Endodermal cell (in vitro differentiated cells): ENCODE measurements at regions not wholly inside any gene's neighbourhood (a gene's known extent, or its start where the extent isn't known, plus 50 kb on each side); places are given as distances from the start of the nearest gene placed in this dataset.
"Not testable (repeated sequence)": the region's sequence is repeated elsewhere in the genome, so short reads cannot be mapped to it uniquely, and the experiment has no call there.

Experiments
- DNase-seq: peaks from one replicate; pipeline ENCODE4 v3.0.0-alpha.2; 2017
- H3K27ac ChIP-seq: 2 replicates; pipeline ENCODE4 v1.5.1; 2013; ENCODE audit warnings: mild to moderate bottlenecking, low read depth, low read length, moderate library complexity
- H3K27me3 ChIP-seq: 2 replicates; pipeline ENCODE4 v1.6.1; 2013; ENCODE audit warnings: mild to moderate bottlenecking, low read length, moderate library complexity; ENCODE audit not compliant: insufficient read depth, control insufficient read depth, poor library complexity, severe bottlenecking
- H3K36me3 ChIP-seq: 2 replicates; pipeline ENCODE4 v1.7.0; 2013; ENCODE audit warnings: mild to moderate bottlenecking, low read length, moderate library complexity; ENCODE audit not compliant: control insufficient read depth, insufficient read depth
- H3K4me1 ChIP-seq: one replicate; pipeline ENCODE4 v1.7.0; 2013; ENCODE audit warnings: low read length; ENCODE audit not compliant: control insufficient read depth, insufficient read depth
- H3K4me3 ChIP-seq: 2 replicates; pipeline ENCODE4 v1.5.1; 2013; ENCODE audit warnings: mild to moderate bottlenecking, low read length, moderate library complexity
- H3K9ac ChIP-seq: 2 replicates; pipeline ENCODE4 v1.6.1; 2013; ENCODE audit warnings: mild to moderate bottlenecking, low read length, moderate library complexity; ENCODE audit not compliant: poor library complexity, severe bottlenecking; ENCODE audit errors: extremely low read depth
- H3K9me3 ChIP-seq: 2 replicates; pipeline ENCODE4 v1.6.1; 2013; ENCODE audit warnings: mild to moderate bottlenecking, low read length, moderate library complexity; ENCODE audit not compliant: control insufficient read depth
- H3K27ac Mint-ChIP-seq: 2 replicates; pipeline ENCODE4 v1.8.0; 2020; ENCODE audit warnings: mixed read lengths
- H3K27me3 Mint-ChIP-seq: 2 replicates; pipeline ENCODE4 v1.8.0; 2021; ENCODE audit warnings: mild to moderate bottlenecking, mixed read lengths; ENCODE audit not compliant: insufficient read depth
- H3K36me3 Mint-ChIP-seq: 2 replicates; pipeline ENCODE4 v1.8.0; 2020; ENCODE audit warnings: low read depth, mixed read lengths
- H3K4me1 Mint-ChIP-seq: 2 replicates; pipeline ENCODE4 v1.8.0; 2020; ENCODE audit warnings: mixed read lengths
- H3K4me3 Mint-ChIP-seq: 2 replicates; pipeline ENCODE4 v1.8.0; 2020; ENCODE audit warnings: mild to moderate bottlenecking, moderate library complexity, mixed read lengths
- H3K9me3 Mint-ChIP-seq: 2 replicates; pipeline ENCODE4 v1.8.0; 2020; ENCODE audit warnings: mild to moderate bottlenecking, mixed read lengths
- CTCF ChIP-seq: fragments of 200-600 bp; sonication (generic); conservative IDR thresholded peaks from 2 replicates; pipeline ENCODE4 v1.5.0; 2021; ENCODE audit warnings: antibody characterized with exemption, mild to moderate bottlenecking
- WGBS, 2 experiments: methylation state at CpG; one replicate each; pipeline versions ENCODE4 v1.1.5 to v1.1.7; 2013; ENCODE audit warnings: missing lambda C conversion rate in 2 of 2, mixed read lengths in 1 of 2; ENCODE audit not compliant: insufficient coverage in 1 of 2, insufficient read length in 1 of 2; 5-methylcytosine and 5-hydroxymethylcytosine counted together

GRCh38 chr2:47629501-47630460 is 59.0 kb upstream of the KCNK12 start:
- no peaks in the 10 kb centered on the region for H3K36me3 Mint-ChIP-seq
- Histone ChIP-seq H3K36me3 (no peaks in the 10 kb centered on the region), H3K27ac (no peak overlapping the region), H3K4me3 (no peak overlapping the region), H3K9me3 (no peaks in the 10 kb centered on the region), H3K4me1 (no peaks in the 10 kb centered on the region), H3K27me3 (no peaks in the 10 kb centered on the region), H3K9ac (no peak overlapping the region)
- peaks cover 4% of the 10 kb centered on the region for H3K4me1 Mint-ChIP-seq
- H3K4me3 Mint-ChIP-seq = no peak overlapping the region
- H3K9me3 Mint-ChIP-seq = no peaks in the 10 kb centered on the region
- no peak for DNase-seq
- H3K27me3 Mint-ChIP-seq = peaks cover 1% of the 10 kb centered on the region
- WGBS, 2 experiments = 90 to 92% methylated on average over 5 to 7 of the region's 7 CpGs
- TF ChIP-seq CTCF = no peak
- no peak overlapping the region for H3K27ac Mint-ChIP-seq

GRCh38 chr2:47628904-47629303 is 58.1 kb upstream of the KCNK12 start:
- 89 to 100% methylated on average over 1 to 3 of the region's 3 CpGs for WGBS, 2 experiments
- DNase-seq = no peak
- H3K27me3 Mint-ChIP-seq = peaks cover 1% of the 10 kb centered on the region
- no peaks in the 10 kb centered on the region for H3K9me3 Mint-ChIP-seq
- no peak overlapping the region for H3K4me3 Mint-ChIP-seq
- TF ChIP-seq CTCF = no peak
- Histone ChIP-seq H3K36me3 (no peaks in the 10 kb centered on the region), H3K4me1 (no peaks in the 10 kb centered on the region), H3K27ac (no peak overlapping the region), H3K9ac (no peak overlapping the region), H3K4me3 (no peak overlapping the region), H3K9me3 (no peaks in the 10 kb centered on the region), H3K27me3 (no peaks in the 10 kb centered on the region)
- peaks cover 4% of the 10 kb centered on the region for H3K4me1 Mint-ChIP-seq
- no peaks in the 10 kb centered on the region for H3K36me3 Mint-ChIP-seq
- H3K27ac Mint-ChIP-seq = no peak overlapping the region

GRCh38 chr2:47626664-47627063 is 55.9 kb upstream of the KCNK12 start:
- Histone ChIP-seq H3K27ac (no peak overlapping the region), H3K36me3 (no peaks in the 10 kb centered on the region), H3K9ac (no peak overlapping the region), H3K27me3 (no peaks in the 10 kb centered on the region), H3K9me3 (no peaks in the 10 kb centered on the region), H3K4me3 (no peak overlapping the region), H3K4me1 (no peaks in the 10 kb centered on the region)
- peaks cover 1% of the 10 kb centered on the region for H3K27me3 Mint-ChIP-seq
- no peak overlapping the region for H3K27ac Mint-ChIP-seq
- TF ChIP-seq CTCF = no peak
- H3K4me3 Mint-ChIP-seq = no peak overlapping the region
- no peaks in the 10 kb centered on the region for H3K9me3 Mint-ChIP-seq
- H3K36me3 Mint-ChIP-seq = no peaks in the 10 kb centered on the region
- peaks cover 1% of the 10 kb centered on the region for H3K4me1 Mint-ChIP-seq
- 93 to 96% methylated on average over 3 to 5 of the region's 5 CpGs for WGBS, 2 experiments
- no peak for DNase-seq

- H3K9me3 Mint-ChIP-seq, H3K36me3 Mint-ChIP-seq, H3K4me3 Mint-ChIP-seq, H3K9me3 ChIP-seq, H3K9ac ChIP-seq, H3K4me1 Mint-ChIP-seq, H3K27me3 Mint-ChIP-seq, H3K36me3 ChIP-seq, H3K4me1 ChIP-seq, H3K27me3 ChIP-seq, DNase-seq, H3K27ac ChIP-seq, H3K4me3 ChIP-seq, H3K27ac Mint-ChIP-seq: not testable (repeated sequence)
- 89% methylated on average over 1 of the region's 1 CpG; no CpG with 5 or more reads in 1 of the 2 experiments for WGBS, 2 experiments
Observed at GRCh38 chr2:47623140-47623539, 52.4 kb upstream of the KCNK12 start.
